Activated T-cell treated with anti-CD3 and anti-CD28 coated beads, Interleukin-2, amount 50 U/mL, for 4 hours (primary cell): ENCODE measurements at regions not wholly inside any gene's neighbourhood (a gene's known extent, or its start where the extent isn't known, plus 50 kb on each side); places are given as distances from the start of the nearest gene placed in this dataset.
"Not testable (repeated sequence)": the region's sequence is repeated elsewhere in the genome, so short reads cannot be mapped to it uniquely, and the experiment has no call there.

Source experiments
- ATAC-seq, 2 donors: fragments of 200-7000 bp; cut with Tn5 transposase; one replicate each; pipeline ENCODE4 v1.10.0; 2021
- DNase-seq: peaks from one replicate; pipeline ENCODE4 v3.0.0-alpha.2; 2020
- H3K27me3 Mint-ChIP-seq: one replicate; pipeline ENCODE4 v1.8.0; 2021; ENCODE audit warnings: low read depth, mixed read lengths
- H3K36me3 Mint-ChIP-seq: one replicate; pipeline ENCODE4 v1.8.0; 2022; ENCODE audit warnings: mixed read lengths; ENCODE audit not compliant: insufficient read depth
- H3K4me1 Mint-ChIP-seq: one replicate; pipeline ENCODE4 v1.8.0; 2021; ENCODE audit warnings: low read depth, mixed read lengths
- H3K4me3 Mint-ChIP-seq: one replicate; pipeline ENCODE4 v1.8.0; 2021; ENCODE audit warnings: mild to moderate bottlenecking, moderate library complexity, mixed read lengths
- H3K9me3 Mint-ChIP-seq: one replicate; pipeline ENCODE4 v1.8.0; 2021; ENCODE audit warnings: mixed read lengths

- H3K27me3 Mint-ChIP-seq, result no peaks in the 10 kb centered on the region
- peaks cover 4% of the 10 kb centered on the region for H3K9me3 Mint-ChIP-seq
- ATAC-seq (no peak), DNase-seq (no peak)
- H3K4me1 Mint-ChIP-seq, result no peaks in the 10 kb centered on the region
- no peaks in the 10 kb centered on the region for H3K36me3 Mint-ChIP-seq
- no peak overlapping the region for H3K4me3 Mint-ChIP-seq
Observed at GRCh38 chr21:25199944-25200343, 407.3 kb downstream of the MRPL39 start.

- DNase-seq (no peak), ATAC-seq (no peak)
- no peaks in the 10 kb centered on the region for H3K36me3 Mint-ChIP-seq
- no peaks in the 10 kb centered on the region for H3K27me3 Mint-ChIP-seq
- H3K9me3 Mint-ChIP-seq, result no peaks in the 10 kb centered on the region
- H3K4me1 Mint-ChIP-seq, result no peaks in the 10 kb centered on the region
- H3K4me3 Mint-ChIP-seq, result no peak overlapping the region
Observed at GRCh38 chr21:25191141-25191540, 416.1 kb downstream of the MRPL39 start.

DNA sequence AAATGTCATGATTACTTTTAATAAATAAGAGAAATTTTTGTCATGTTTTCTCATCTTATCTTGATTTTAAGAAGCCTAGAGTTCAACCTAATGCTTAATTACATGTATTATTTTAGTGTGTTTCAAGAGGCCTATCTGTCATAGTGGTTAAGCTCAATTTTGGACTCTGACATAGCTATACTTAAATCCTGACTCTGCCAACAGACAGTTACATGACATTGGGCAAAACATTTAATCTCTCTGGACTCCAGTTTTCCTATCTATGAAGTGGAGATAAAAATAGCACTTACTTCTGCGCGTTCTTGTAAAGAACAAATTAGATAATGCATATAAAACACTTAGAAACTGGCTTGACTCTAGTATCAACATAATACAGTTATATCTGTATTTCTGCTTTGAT, 417.8 kb downstream of the MRPL39 start:
- no peaks in the 10 kb centered on the region for H3K4me1 Mint-ChIP-seq
- no peaks in the 10 kb centered on the region for H3K36me3 Mint-ChIP-seq
- ATAC-seq, result no peak
- no peak overlapping the region for H3K4me3 Mint-ChIP-seq
- H3K27me3 Mint-ChIP-seq, result no peaks in the 10 kb centered on the region
- no peaks in the 10 kb centered on the region for H3K9me3 Mint-ChIP-seq
- no peak for DNase-seq

- peak; percentile 46 to 53 for ATAC-seq
- no peaks in the 10 kb centered on the region for H3K27me3 Mint-ChIP-seq
- no peak overlapping the region for H3K4me3 Mint-ChIP-seq
- no peaks in the 10 kb centered on the region for H3K9me3 Mint-ChIP-seq
- no peak for DNase-seq
- no peaks in the 10 kb centered on the region for H3K36me3 Mint-ChIP-seq
- no peaks in the 10 kb centered on the region for H3K4me1 Mint-ChIP-seq
Observed at GRCh38 chr21:25188677-25189079, 418.6 kb downstream of the MRPL39 start.

DNA sequence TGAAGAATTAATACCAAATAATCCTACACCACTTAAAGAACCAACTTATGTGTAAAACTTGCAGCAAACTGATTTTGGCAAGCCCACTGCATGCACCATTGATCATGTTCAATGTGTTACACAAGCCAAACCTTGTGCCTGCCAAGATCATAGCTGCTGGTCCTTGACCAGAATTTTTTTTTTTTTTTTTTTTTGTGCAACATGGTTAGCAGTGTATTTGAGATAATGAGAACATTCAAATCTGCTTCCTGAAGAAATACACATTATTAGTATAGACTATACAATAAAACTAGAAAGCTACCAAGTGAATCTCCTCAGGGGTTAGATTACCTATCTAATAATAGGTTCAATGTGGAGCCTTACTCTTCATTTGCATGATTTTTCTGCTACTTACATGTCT, 421.0 kb downstream of the MRPL39 start:
- H3K4me3 Mint-ChIP-seq, result no peak overlapping the region
- no peak for ATAC-seq
- H3K36me3 Mint-ChIP-seq, result no peaks in the 10 kb centered on the region
- no peaks in the 10 kb centered on the region for H3K4me1 Mint-ChIP-seq
- no peaks in the 10 kb centered on the region for H3K27me3 Mint-ChIP-seq
- no peaks in the 10 kb centered on the region for H3K9me3 Mint-ChIP-seq
- DNase-seq, result no peak

GRCh38 chr21:25183577-25183976, 423.7 kb downstream of the MRPL39 start:
- H3K9me3 Mint-ChIP-seq, result no peaks in the 10 kb centered on the region
- H3K36me3 Mint-ChIP-seq, result no peaks in the 10 kb centered on the region
- no peaks in the 10 kb centered on the region for H3K27me3 Mint-ChIP-seq
- DNase-seq (no peak), ATAC-seq (no peak)
- H3K4me1 Mint-ChIP-seq, result no peaks in the 10 kb centered on the region
- H3K4me3 Mint-ChIP-seq, result no peak overlapping the region

DNA sequence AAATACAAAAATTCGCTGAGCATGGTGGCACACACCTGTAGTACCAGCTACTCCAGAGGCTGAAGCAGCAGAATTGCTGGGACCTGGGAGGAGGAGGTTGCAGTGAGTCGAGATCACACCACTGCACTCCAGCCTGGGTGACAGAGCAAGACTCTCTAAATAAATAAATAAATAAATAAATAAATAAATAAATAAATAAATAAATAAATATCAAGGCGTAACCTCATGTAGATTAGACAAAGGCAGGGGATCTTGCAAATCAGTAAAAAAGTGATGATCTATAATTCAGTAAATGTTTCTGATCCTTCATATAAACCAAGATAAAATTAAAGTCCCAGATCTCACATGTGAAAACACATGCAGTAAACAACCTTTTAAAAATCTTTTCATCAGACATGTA, 425.6 kb downstream of the MRPL39 start:
- H3K9me3 Mint-ChIP-seq, H3K4me3 Mint-ChIP-seq, H3K36me3 Mint-ChIP-seq, DNase-seq, H3K27me3 Mint-ChIP-seq, ATAC-seq, H3K4me1 Mint-ChIP-seq: not testable (repeated sequence)

GRCh38 chr21:25179116-25179515, 428.2 kb downstream of the MRPL39 start:
- DNase-seq, result no peak
- H3K9me3 Mint-ChIP-seq, result no peaks in the 10 kb centered on the region

GRCh38 chr21:25176637-25177412, 430.5 kb downstream of the MRPL39 start:
- H3K9me3 Mint-ChIP-seq, result no peaks in the 10 kb centered on the region
- no peaks in the 10 kb centered on the region for H3K27me3 Mint-ChIP-seq
- H3K4me3 Mint-ChIP-seq, result no peak overlapping the region
- DNase-seq, result no peak
- no peaks in the 10 kb centered on the region for H3K4me1 Mint-ChIP-seq
- peak; percentile 34 to 41 for ATAC-seq
- no peaks in the 10 kb centered on the region for H3K36me3 Mint-ChIP-seq

More at GRCh38 chr21:25179116-25179515, 428.2 kb downstream of the MRPL39 start:
- ATAC-seq, result no peak
- Mint-ChIP-seq H3K4me3 (no peak overlapping the region), H3K36me3 (no peaks in the 10 kb centered on the region), H3K27me3 (no peaks in the 10 kb centered on the region), H3K4me1 (no peaks in the 10 kb centered on the region)

DNA sequence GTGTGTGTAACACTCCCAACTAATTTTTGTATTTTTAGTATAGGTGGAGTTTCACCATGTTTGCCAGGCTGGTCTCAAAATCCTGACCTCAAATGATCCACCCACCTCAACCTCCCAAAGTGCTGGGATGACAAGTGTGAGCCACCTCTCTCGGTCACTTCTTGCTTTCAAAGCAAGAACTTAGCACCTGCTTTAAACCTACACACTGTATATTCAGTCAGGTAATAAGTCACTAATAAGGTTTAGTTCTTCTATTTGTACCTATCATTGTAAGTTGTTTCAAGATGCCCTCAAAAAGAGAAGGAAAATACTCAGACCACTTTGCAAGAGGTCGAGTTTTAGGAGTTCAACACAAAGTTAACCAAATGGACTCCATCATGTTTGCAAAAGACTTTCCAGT, 431.3 kb downstream of the MRPL39 start:
- Mint-ChIP-seq H3K36me3 (no peaks in the 10 kb centered on the region), H3K4me1 (no peaks in the 10 kb centered on the region), H3K9me3 (no peaks in the 10 kb centered on the region), H3K4me3 (no peak overlapping the region), H3K27me3 (no peaks in the 10 kb centered on the region)
- no peak for ATAC-seq
- no peak for DNase-seq

GRCh38 chr21:25171438-25171837, 435.8 kb downstream of the MRPL39 start:
- H3K4me3 Mint-ChIP-seq, result no peak overlapping the region
- ATAC-seq (no peak), DNase-seq (no peak)

GRCh38 chr21:25170681-25171080, 436.6 kb downstream of the MRPL39 start:
- Mint-ChIP-seq H3K27me3 (no peaks in the 10 kb centered on the region), H3K36me3 (no peaks in the 10 kb centered on the region), H3K4me1 (no peaks in the 10 kb centered on the region), H3K4me3 (no peak overlapping the region), H3K9me3 (peaks cover 20% of the 10 kb centered on the region)
- DNase-seq (no peak), ATAC-seq (no peak)

More at GRCh38 chr21:25171438-25171837, 435.8 kb downstream of the MRPL39 start:
- Mint-ChIP-seq H3K9me3 (peaks cover 15% of the 10 kb centered on the region), H3K4me1 (no peaks in the 10 kb centered on the region), H3K36me3 (no peaks in the 10 kb centered on the region), H3K27me3 (no peaks in the 10 kb centered on the region)

DNA sequence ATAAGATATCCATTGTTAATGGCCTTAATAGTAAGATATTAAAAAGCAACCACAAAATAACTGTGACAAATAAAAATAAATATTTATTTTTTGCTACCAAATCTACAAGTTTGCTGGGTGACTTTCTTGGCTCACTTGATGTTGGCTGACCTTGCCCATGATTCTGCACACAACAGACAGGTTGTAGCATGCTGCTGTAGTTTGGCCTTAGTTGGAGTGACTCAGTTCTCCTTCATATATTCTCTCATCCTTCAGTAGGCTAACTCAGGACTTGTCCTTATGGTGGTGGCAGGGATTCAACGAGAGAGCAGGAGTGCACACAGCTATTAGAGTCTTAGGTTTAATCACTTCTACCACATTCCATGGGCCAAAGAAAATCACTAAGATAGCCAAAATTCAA, 437.9 kb downstream of the MRPL39 start:
- ATAC-seq, result no peak

GRCh38 chr21:25166904-25167303, 440.4 kb downstream of the MRPL39 start:
- ATAC-seq, result not testable (repeated sequence)
- peaks cover 24% of the 10 kb centered on the region for H3K9me3 Mint-ChIP-seq

More for the DNA sequence above, 437.9 kb downstream of the MRPL39 start:
- no peaks in the 10 kb centered on the region for H3K27me3 Mint-ChIP-seq
- H3K4me1 Mint-ChIP-seq, result no peaks in the 10 kb centered on the region
- no peak for DNase-seq
- H3K4me3 Mint-ChIP-seq, result no peak overlapping the region
- H3K36me3 Mint-ChIP-seq, result no peaks in the 10 kb centered on the region
- H3K9me3 Mint-ChIP-seq, result peaks cover 20% of the 10 kb centered on the region

GRCh38 chr21:25161571-25161970, 445.7 kb downstream of the MRPL39 start:
- no peak for DNase-seq
- peaks cover 15% of the 10 kb centered on the region for H3K9me3 Mint-ChIP-seq
- H3K4me3 Mint-ChIP-seq, result no peak overlapping the region
- no peak for ATAC-seq
- H3K27me3 Mint-ChIP-seq, result no peaks in the 10 kb centered on the region
- H3K4me1 Mint-ChIP-seq, result no peaks in the 10 kb centered on the region
- no peaks in the 10 kb centered on the region for H3K36me3 Mint-ChIP-seq

More at GRCh38 chr21:25166904-25167303, 440.4 kb downstream of the MRPL39 start:
- not testable (repeated sequence) for H3K27me3 Mint-ChIP-seq, H3K4me1 Mint-ChIP-seq, H3K4me3 Mint-ChIP-seq, DNase-seq, H3K36me3 Mint-ChIP-seq
